GM18502 (cell line): ENCODE measurements at regions not wholly inside any gene's neighbourhood (a gene's known extent, or its start where the extent isn't known, plus 50 kb on each side); places are given as distances from the start of the nearest gene placed in this dataset.

Source experiments
- ATAC-seq: cut with Tn5 transposase; IDR thresholded peaks from one replicate; pipeline ENCODE4 v1.9.1; 2021; ENCODE audit warnings: mild to moderate bottlenecking; ENCODE audit not compliant: unreplicated experiment, poor library complexity

- no peak for ATAC-seq
These were observed 143.1 kb downstream of the ELAPOR2 start for GRCh38 chr7:86916277-86916825.

GRCh38 chr7:86914551-86914950 is 144.9 kb downstream of the ELAPOR2 start:
- ATAC-seq, result no peak
